ENCODE measurements at regions not wholly inside any gene's neighbourhood (a gene's known extent, or its start where the extent isn't known, plus 50 kb on each side); places are given as distances from the start of the nearest gene placed in this dataset.

- no peak for DNase-seq (ENCODE audit: extremely low read depth in 1 of 2, low read depth in 1 of 2)
These were observed 283.6 kb upstream of the KLF6 start for GRCh38 chr10:4068629-4069028.

DNA sequence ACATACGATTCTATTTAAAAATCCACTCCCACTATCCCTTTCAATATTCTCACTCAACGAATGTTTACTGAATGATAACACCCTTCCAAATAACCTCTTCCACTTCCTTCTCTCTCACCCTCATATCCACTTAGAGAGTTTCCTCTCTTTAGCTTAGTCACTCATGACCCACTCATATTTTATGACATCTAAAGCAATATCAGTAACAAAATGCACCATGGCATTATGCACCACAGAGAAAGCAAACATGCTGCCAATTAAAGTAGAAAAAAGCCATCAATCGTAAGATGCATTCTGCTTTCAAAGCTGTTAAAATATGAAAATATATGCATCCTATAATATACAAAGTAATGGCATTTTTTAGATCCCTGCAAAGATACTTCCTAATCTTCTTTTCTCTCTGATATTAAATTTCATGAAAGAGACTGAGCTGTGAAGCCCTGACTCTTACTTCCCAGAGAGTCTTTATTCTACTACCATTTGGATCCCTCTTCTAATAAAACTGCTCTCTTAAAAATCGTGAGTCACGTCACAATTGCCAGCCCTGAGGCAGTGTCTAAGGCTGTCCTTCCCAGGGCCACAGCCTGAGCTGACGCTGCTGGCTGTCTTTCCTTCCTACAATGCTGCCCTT lies 283.0 kb upstream of the KLF6 start:
- no peak for DNase-seq (ENCODE audit: extremely low read depth in 1 of 2, low read depth in 1 of 2)

DNA sequence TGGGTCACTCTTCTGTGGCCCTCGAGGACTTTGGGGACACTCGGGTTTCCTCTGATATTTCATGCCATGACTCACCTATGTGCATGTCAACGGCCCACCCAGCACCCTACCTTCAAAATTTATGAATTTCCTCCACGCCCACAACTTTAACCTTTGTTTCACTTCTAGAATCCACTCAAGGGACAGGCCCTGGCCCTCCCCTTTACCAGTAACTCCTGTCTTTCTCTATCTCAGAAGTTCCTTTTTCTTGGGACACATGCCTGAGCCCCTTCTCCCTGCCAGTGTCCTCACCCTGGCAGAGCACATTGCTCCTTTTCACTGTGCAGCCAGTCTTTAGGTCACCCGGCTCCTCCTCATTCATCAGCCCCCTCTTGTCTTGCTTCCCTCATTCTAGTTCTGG lies 282.5 kb upstream of the KLF6 start:
- DNase-seq (ENCODE audit: extremely low read depth in 1 of 2, low read depth in 1 of 2) = no peak

GRCh38 chr10:4066581-4067390 lies 281.8 kb upstream of the KLF6 start:
- no peak for DNase-seq (ENCODE audit: extremely low read depth in 1 of 2, low read depth in 1 of 2)

- DNase-seq (ENCODE audit: extremely low read depth in 1 of 2, low read depth in 1 of 2) = no peak
These were observed 279.5 kb upstream of the KLF6 start for GRCh38 chr10:4064489-4064888.

- no peak for DNase-seq (ENCODE audit: extremely low read depth in 1 of 2, low read depth in 1 of 2)
These were observed 278.7 kb upstream of the KLF6 start for GRCh38 chr10:4063717-4064116.

DNA sequence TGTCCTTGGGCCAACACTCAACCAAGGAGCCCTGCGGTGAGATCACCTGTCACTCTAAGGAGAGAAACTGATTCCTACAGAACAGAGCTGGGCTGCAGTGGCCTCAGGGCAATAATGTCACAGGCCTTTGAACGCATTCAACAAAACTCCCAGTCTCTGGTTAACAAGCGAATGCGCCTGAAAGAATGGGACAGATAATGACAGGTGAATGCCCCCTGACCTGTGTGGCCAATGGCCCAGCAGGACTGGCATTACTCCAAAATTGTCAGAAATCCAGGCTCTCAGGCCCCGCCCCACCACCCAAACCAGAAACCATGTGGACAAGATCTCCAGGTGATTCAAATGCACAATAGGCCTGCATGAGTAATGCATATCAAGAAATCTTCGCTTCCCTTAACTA lies 277.7 kb upstream of the KLF6 start:
- DNase-seq (ENCODE audit: extremely low read depth in 1 of 2, low read depth in 1 of 2) = no peak

DNA sequence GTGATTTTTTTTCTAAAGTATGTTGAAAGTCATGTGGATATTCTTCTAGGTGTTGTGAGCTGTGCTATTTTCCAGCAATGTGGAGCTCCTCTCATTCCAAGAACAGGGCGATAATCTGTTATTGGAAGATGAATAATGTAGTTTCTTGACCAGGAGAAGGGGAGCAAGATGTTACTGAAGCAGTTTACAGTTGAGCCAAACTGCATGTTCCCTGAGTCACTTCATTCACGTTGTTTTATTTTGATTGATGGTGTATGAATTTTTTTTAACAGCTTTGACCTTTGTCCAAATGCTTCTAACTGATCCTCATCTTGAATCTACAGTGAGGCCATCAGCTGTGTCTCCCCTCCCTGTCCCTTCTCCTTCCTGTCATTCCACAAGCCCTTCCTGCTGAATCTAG lies 277.1 kb upstream of the KLF6 start:
- no peak for DNase-seq (ENCODE audit: extremely low read depth in 1 of 2, low read depth in 1 of 2)

- DNase-seq (ENCODE audit: extremely low read depth in 1 of 2, low read depth in 1 of 2) = no peak
These were observed 276.5 kb upstream of the KLF6 start for GRCh38 chr10:4061441-4061951.

- no peak for DNase-seq (ENCODE audit: extremely low read depth in 1 of 2, low read depth in 1 of 2)
These were observed 274.6 kb upstream of the KLF6 start for GRCh38 chr10:4059471-4060138.

DNA sequence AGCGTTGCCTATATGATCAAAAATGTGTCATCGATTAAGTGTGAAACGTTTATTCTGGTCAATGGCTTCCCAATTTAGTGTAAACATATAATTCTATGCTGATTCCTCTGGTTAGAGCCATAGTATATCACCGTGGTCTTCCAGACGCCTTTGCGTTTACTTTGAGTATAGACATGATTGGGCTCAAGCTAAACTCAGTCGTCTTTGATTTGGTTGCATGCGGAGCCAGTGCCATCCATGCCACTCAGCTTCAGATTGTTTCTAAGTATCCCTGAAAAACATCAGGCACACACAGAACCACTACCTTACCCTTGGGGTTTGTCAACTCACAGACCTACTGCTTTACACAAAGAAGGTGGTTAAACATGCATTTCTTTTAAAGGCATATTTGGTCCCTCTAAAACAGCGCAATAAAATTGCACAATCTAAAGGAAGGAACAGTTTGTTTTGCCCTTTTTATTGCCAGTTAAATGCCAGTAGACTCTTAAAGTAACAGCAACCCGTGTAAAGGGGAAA lies 273.6 kb upstream of the KLF6 start:
- no peak for DNase-seq (ENCODE audit: extremely low read depth in 1 of 2, low read depth in 1 of 2)

GRCh38 chr10:4057725-4058513 lies 272.9 kb upstream of the KLF6 start:
- DNase-seq (ENCODE audit: extremely low read depth in 1 of 2, low read depth in 1 of 2) = no peak

GRCh38 chr10:4057021-4057420 lies 272.0 kb upstream of the KLF6 start:
- no peak for DNase-seq (ENCODE audit: extremely low read depth in 1 of 2, low read depth in 1 of 2)

- no peak for DNase-seq (ENCODE audit: extremely low read depth in 1 of 2, low read depth in 1 of 2)
These were observed 269.8 kb upstream of the KLF6 start for GRCh38 chr10:4054656-4055435.

GRCh38 chr10:4053940-4054339 lies 268.9 kb upstream of the KLF6 start:
- DNase-seq (ENCODE audit: extremely low read depth in 1 of 2, low read depth in 1 of 2) = no peak

GRCh38 chr10:4051641-4052151 lies 266.7 kb upstream of the KLF6 start:
- no peak for DNase-seq (ENCODE audit: extremely low read depth in 1 of 2, low read depth in 1 of 2)

DNA sequence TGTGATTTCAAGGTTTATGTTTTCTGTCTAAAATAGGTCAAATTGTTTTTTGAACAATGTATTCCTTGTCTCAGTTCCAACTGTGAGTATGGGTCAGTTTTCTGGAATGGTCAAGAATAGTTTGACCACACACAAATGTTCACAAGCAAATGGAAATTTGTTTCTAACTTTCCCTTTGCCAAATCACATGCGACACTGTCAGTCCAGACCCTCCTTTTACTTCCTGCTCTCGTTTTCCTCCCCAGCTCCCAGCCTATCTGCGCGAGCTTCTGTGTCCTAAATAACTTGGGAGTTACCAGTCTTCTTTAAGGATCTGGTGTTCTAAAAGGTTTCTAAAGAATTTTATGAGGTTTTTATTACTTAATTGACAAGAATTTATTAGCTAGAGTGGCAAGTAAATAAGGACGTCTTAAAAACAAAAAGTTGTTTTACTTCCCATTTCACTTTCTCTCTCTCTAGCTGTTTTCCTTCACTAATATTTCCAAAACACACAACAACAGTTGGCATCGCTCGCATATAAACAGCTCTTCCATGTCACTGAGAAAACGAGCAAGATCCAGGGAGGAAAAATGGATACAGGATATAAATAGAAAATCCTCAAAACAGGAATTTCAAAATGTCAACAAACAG lies 266.1 kb upstream of the KLF6 start:
- DNase-seq (ENCODE audit: extremely low read depth in 1 of 2, low read depth in 1 of 2) = no peak

DNA sequence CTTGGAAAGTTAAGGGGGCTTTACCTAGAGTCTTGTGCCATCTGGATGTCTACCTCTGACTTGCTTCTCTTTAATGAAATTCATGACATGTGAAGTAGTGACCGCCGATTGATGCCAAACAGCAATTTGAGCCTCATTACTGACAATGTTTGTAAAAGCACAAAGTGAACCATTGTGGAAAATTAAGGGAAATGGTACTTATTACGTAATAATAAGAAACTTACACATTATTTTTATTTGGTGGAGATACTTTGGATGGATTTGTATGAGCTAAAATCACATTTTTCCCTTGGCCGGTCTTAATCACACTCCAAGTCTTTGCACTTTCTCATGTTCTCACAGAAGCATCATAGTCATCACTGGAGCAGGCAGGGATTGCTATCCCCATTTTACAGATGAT lies 265.1 kb upstream of the KLF6 start:
- no peak for DNase-seq (ENCODE audit: extremely low read depth in 1 of 2, low read depth in 1 of 2)

- no peak for DNase-seq (ENCODE audit: extremely low read depth in 1 of 2, low read depth in 1 of 2)
These were observed 264.3 kb upstream of the KLF6 start for GRCh38 chr10:4049348-4049747.
